HG03342 (cell line): ENCODE measurements at regions not wholly inside any gene's neighbourhood (a gene's known extent, or its start where the extent isn't known, plus 50 kb on each side); places are given as distances from the start of the nearest gene placed in this dataset.

Source experiments
- ATAC-seq: cut with Tn5 transposase; IDR thresholded peaks from one replicate; pipeline ENCODE4 v1.9.1; 2021; ENCODE audit warnings: mild to moderate bottlenecking, moderate library complexity; ENCODE audit not compliant: unreplicated experiment

DNA sequence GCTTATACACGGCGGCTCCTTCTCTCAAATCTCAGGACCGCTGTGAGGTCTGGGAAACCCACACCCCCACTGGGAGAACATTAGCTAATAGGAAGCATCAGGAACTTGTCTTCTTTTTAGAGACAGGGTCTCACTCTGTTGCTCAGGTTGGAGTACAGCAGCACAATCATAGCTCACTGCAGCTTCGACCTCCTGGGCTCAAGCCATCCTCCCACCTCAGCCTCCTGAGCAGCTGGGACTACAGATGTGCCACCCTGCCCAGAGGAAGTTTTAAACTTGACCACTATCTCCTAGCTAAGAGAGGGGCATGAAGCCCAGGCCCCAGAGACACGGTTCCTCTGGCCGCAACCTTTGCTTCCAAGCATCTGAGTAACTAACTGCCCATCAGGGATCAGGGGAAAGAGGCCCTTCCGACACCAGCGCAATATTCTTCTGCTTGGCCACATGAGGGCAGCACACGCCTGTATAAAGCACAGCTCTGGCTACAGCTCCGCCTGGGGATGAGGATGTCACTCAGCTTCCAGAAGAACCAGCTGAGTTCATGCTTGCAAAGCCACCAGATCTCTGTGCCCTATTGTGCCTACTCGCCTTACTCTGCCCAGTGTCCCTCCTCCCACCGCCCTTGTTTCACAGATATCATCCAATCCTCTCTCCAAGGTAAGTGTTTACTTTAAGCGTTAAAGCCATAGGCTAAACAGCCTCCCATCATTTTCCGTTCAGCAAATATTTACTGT, 57.6 kb upstream of the SLC6A11 start:
- ATAC-seq = peak; percentile 66

DNA sequence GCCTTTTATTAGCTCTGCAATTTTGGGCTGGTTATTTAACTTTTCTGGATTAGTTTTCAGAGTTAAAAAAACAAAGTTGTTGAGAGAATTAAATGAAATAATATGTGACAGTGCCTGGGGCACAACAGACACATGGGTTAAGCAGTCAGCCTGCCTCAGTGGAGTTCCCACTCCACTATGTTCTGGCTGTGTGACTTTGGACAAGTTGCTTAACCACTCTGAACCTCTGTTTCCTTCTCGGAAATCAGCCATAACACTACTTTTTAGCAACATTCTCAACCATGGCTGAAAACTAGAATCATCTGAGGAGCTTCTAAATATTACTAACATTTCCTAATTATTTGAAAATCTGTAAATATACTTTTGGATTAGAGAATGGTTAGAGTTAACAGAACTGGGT, 56.5 kb upstream of the SLC6A11 start:
- ATAC-seq = no peak

DNA sequence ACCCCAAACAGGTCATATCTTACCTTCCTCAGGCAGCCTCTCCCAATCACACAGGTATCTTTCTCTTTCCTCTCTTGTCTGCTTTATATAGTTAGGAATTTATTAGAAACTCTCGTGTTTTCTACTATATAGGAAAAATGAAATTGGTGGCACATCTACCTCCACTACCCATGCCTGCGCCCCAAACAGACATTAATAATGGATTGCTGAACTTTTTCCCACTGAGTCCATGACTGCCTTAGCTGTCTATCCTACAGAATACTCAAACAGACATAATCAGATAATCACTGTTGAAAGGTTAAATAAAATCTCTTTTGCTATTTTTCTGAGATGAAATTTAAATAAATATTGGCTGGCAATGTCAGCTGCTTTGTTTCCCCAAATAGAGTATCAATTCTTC, 55.8 kb upstream of the SLC6A11 start:
- no peak for ATAC-seq

- no peak for ATAC-seq
Measured at GRCh38 chr3:10761583-10761982, 54.4 kb upstream of the SLC6A11 start.

DNA sequence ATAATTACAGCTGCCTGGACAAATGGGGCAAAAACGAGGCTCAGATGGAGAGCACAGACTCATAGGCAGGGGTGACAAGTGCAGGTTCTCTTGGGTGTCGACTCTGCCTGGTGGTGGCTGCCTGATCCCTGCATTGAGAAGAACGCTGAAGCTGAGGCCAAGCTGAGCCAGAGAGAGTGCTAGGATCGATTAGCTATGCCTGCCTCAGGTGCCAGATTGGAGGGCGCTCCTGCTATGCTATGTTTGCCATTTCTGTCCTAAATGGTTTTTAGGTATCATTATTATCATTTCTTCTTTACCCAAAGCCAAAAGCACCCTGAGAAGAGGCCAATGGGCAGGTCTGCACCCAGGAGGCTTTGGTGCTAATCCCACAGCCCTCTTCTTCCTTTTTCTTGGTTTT, 53.9 kb upstream of the SLC6A11 start:
- ATAC-seq = no peak

DNA sequence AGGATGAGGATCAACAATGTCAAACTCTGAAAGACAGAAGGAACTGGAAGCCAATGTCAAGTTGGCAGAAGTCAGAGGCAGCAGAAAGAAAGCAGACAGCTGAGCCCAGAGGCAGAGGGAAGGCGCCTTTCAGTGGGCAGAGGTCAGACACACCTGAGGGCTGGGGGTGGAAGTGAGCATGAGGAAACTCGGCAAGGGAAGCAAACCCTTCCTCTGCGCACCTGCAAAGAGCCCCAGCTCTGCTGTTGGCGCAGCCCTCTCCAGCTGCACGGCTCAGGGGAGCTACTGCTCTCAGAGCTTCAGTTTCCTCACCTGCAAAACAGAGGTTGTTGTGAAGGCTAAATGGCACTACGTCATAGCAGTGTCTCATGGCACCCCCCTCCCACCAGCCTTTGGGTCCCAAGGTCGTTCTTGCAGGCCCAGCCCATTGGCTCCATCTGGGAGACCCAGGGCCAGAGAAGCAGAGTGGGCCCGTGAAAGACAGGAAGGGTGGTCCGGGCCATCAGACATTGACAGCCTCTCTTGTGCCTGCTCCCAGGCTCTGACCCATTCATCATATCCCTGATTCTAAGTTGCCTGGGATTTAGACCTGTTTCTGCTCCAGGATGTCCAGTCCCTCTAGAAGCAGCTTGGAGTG, 53.3 kb upstream of the SLC6A11 start:
- ATAC-seq = no peak

DNA sequence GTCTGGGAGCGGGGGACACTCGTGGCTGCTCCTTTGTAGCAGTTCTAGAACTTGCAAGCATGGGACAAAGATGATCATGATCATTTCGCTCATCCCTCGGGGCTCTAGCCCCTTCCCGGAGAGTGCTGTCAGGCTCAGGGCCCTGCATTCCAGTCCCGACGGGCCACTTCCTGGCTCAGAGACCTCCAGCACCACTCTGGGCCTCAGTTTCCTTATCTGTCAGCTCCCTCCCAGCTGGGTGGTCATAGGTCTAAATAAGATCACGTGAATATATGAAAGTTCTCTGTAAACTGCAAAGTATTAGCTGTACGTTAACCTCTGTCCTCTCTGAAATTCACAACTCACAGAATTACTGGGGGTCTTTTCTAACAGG, 52.8 kb upstream of the SLC6A11 start:
- no peak for ATAC-seq

GRCh38 chr3:10763817-10764258, 52.2 kb upstream of the SLC6A11 start:
- ATAC-seq = no peak

DNA sequence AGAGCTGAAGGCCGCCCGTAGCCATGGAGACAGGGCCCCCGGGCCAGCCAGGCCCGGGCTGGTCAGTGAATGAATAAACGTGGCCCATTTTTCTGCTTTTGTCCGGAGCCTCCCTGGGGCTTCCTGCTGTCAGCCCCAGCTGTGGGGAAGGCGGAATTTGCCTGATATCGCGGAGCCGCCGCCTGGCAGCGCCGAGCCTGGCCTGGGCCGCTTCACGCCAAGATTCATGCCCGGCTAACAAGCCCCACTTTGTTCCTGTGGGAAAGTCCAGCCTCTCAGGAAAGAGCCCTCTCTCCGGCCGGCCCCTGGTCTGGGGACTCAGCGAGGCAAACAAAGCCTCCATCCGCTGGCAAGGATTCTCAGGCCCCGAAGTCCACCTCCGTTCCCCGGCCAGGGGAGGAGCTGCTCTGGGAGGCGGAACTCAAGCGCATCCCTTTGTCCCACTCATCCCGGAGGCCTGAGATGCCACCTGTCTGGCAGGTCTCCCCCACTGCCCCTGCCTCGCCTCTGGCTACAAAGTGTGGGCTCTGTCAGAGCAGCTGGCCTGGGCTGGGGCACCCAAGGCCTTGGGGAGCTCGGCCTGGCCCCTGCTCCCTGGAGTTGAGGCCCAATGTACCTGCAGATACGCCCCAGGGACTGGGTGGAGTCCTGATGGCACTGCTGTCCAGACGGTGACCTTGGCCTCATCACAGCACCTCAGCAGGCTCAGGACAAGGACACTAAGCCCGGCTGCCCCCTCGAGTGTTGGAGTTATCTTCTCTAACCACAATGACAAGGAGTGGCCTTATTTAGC, 51.6 kb upstream of the SLC6A11 start:
- ATAC-seq = no peak

GRCh38 chr3:10766049-10766705, 49.9 kb upstream of the SLC6A11 start:
- no peak for ATAC-seq
